GM19438 (cell line): ENCODE measurements at regions not wholly inside any gene's neighbourhood (a gene's known extent, or its start where the extent isn't known, plus 50 kb on each side); places are given as distances from the start of the nearest gene placed in this dataset.
"Not testable (repeated sequence)": the region's sequence is repeated elsewhere in the genome, so short reads cannot be mapped to it uniquely, and the experiment has no call there.

Source experiments
- ATAC-seq: cut with Tn5 transposase; IDR thresholded peaks from one replicate; pipeline ENCODE4 v1.9.1; 2021; ENCODE audit warnings: low read depth; ENCODE audit not compliant: unreplicated experiment

DNA sequence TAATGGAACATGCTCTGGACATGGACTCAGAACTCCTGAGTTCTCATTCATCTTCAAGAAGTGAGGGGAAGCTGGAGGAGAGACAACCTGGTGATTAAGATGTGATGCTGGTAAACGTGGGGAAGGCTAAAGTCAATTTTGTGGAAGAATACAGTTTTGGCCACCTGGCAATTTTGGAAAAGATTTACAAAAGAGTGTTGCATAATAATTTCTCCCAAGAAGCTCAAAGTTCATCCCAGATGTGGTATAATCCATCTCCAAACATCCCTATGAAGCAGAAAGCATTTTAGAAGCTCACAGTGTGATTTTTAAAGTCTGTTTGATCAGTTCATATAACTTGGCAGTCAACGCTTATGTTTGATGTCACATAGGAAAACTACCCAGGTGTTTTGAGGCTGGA is 208.7 kb downstream of the LMX1A start:
- ATAC-seq: no peak

DNA sequence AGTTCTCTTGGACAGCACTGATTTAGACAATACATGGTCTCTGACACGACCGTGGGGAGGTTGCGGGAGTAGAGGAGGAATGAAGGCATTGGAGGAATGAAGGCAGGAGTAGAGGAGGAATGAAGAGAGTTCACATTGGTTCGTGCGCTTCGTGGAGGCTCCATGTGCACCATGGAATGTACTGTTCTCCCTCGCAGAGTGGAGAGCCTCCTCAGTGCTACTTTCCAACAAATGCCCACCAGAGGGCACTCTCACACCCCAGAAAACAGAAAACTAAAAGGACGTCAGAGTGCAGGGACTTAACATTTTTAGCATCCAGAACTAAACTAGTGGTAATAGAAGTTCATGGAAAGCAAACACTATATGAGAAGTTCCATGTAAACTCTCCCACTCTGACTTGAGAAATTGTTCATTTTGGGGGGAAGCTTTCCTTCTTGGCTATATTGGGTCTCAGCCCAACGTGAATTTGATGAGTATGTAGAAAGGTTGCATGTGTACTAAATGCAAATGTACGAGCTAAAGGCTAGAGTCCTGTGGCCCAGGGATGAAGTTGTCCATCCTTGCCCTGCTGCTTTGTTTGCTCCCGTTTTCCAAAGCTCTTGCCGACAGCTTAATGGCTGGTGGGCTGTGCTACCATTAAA is 211.6 kb downstream of the LMX1A start:
- peak; percentile 60 for ATAC-seq

DNA sequence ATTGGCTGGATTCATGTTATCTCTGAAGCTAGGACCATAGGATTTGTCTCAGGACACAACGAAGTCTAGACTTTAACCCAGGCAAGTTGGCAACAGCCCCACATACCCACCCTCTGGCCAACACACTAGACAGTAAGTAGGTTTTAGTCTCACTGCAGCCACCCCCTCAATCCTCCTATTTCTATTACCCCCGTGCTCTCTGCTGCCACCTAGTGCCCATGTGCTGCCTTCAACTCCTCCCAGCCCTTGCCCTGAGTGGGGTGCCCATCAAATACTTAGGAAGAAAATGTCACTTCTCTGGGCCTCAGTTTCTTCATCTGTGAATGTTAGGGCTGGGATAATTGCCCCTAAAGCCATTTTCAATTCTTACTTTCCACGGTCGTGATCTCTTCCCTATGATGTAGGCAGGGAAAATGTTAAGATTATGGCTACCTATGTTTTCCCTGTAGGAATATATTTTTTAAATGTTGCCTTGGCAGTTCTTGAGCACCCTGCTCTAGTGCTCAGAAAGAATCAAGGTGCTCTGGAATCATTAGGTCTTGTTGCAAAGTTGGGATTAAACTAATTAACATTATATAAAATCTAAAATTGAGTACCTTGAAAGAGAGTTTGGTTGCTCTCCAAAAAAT is 213.0 kb downstream of the LMX1A start:
- no peak for ATAC-seq

DNA sequence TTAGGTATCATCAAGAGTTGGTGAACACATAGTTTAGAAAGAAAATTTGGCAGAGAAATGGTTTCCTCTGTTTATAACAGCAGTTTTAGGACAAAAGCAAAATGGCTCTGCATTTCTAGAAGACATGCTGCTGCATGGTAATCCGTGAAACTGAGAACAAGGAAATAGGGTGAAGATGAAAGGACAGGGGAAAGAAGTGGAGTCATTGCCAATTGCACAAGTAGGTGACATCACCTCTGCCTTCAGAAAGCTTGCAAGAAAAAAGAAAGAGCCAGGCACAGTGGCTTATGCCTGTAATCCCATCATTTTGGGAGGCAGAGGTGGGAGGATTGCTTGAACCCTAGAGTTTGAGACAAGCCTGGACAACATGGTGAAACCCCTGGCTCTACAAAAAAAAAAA is 217.6 kb downstream of the LMX1A start:
- no peak for ATAC-seq

DNA sequence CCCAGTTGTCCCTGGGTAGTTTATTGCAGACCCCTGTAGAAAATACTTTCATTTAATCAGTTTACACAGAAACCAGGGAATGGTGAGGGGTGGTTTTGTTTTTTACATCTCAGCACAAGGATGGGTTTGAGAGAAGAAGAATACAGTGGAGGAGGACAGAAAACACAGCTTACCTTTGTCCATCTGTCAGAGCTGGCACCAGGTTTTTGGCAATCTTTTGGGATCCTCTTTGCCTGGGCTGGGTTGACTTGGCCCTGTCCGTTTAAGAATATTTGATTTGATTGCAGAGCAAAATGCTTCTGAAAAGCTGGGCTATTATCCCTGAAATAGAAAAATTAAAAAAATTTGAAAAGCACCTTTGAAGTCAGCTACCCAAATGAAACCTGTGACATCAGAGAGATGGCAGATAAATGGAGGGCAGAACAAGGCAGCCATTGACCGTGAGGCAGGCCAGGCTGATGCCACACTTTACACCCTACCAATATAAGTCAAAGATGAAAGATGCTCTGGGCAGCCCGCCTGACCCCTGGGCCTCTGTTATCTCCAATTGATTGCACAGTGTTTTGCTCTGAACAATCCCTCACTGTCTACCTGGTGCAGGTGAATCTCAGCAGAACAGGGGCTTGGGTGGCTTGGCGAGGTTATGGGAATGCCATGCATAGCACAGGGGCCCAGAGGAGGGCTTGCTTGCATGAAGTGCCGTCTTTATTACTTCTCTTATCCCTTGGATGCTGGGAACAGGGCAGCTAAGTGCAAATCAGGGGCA is 218.8 kb downstream of the LMX1A start:
- ATAC-seq: no peak

DNA sequence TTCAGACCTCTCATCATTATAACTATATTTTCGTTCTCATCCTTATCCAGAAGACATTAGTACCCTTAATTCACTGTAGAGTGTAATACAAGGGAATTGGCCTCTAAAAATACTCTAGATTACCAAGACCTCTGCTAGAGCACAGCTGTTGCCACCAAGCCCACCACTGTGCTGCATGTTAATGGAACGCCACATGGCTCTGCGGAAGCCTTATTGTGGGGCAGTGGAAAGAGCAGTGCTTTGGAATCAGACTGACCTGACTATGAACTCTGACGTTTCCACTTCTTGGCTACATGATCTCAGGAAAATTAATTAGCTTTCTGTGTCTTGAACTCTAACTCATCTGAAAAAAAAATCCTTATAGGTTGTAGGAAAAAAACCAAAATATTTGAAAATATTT is 222.1 kb downstream of the LMX1A start:
- ATAC-seq: no peak

DNA sequence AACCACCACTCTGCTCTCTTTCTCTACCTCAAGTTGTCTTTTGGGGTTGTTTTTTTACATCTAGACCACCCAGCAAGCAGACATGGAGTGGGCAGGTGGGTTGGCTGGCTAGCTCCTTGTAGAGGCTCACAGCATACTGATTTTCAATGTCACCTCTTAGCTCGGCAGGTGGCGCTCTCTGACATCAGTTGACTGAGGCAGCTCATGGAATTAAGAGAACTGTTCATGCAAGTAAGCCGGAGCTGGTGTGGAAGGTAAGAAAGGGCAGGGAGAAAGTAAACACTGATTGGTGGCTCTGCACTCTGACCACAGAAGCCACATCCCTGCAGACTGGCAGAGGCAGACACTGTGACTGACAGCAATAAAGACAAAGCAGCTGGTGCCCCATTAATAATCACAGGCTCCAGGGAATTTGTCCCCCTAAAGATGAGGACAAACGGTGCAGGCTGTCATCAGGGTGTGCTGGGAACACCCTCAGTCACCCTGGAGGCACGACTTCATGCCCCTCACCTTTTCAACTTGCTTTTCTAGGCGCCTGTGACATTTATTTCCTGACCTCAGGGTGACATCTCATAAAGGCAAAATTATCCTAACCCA is 226.8 kb downstream of the LMX1A start:
- ATAC-seq: no peak

DNA sequence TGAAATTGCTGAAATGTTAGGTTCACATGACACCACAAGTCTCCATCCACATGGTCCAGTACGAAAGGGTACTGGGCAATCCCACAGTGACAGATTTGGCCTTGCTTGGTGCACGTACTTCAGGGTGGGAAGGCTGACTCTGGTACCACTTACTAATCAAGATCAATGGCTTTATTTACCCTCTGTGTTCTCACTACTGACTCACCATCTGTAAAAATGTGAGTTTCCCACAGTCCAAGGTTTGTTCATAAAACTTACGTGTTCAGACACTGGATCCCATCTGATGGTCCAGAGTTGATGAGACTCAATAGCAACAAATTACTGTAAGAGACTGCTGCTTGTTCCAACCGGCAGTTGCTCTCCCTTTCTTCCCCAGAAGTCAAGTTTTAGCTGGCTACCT is 231.7 kb downstream of the LMX1A start:
- ATAC-seq: no peak

DNA sequence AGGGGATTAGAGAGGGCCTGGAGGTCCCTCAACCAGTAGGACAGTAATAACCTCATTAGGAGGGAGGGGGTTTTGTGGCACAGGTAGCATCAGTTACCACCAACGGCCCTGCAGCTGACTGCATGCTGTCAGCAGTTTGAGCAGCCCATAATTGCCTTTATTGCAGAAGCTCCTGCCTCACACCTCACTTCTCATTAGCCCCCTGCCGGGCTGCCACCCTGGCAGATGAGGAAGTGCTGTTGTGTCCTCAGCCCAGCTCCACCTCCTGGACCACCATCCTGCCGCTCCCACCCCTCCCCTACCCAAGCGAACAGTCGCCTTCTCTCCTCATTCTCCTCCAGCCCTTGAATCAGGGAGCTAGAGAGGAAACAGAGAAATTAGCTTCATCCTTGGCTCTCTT is 237.4 kb downstream of the LMX1A start:
- no peak for ATAC-seq

DNA sequence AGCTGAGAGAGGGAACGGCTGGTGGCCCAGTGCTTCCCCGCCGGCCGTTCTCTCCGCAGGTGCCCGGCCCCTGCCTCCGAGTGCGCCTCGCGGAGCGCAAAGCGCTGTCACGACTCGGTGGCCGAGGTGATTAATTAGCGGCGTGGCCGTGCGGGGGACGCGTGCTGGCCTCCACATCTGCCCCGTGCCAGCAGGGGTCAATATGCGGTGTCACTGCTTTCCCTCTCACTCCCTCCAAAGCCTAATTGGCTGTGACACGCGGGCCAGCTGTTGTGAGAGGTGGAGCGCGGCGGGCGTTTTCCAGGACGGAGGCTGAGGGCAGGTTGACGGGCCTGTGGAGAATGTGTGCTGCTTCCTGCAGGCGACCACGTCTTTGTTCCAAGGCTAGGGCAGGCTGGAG is 239.0 kb downstream of the LMX1A start:
- ATAC-seq: no peak

DNA sequence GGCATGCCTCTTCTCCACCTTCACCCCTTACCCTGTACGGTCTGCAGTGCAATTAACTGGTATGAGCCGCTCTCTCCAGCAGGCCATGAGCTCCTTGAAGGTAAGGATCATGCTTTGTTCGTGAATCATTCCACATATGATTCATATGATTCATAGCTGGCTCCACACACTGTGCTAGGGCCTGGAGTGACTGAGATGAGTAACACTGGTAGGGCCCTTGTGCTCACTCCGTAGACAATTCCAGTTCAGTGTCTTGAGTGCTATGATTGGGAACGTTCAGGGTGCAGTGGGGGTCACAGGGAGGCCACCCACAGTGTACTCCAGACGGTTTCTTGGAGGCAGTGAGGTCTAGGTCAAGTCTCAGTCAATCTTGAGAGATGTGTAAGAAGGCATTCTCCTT is 239.8 kb downstream of the LMX1A start:
- ATAC-seq: no peak

DNA sequence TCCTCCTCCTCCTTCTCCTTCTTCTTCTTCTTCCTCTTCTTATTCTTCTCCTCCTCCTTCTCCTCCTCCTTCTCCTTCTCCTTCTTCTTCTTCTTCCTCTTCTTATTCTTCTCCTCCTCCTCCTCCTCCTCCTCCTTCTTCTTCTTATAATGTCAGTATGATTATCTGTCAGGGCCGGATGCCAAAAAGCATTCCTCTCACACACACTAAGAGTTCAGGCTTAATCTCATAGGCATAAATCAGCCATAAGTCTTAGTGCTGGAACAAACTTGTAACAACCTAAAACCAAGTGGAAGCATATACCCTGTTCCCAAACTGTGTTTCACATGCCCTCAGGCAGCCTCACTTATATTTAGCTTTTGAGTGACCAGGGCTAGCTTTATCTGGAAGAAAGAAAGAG is 240.3 kb downstream of the LMX1A start:
- ATAC-seq: no peak

DNA sequence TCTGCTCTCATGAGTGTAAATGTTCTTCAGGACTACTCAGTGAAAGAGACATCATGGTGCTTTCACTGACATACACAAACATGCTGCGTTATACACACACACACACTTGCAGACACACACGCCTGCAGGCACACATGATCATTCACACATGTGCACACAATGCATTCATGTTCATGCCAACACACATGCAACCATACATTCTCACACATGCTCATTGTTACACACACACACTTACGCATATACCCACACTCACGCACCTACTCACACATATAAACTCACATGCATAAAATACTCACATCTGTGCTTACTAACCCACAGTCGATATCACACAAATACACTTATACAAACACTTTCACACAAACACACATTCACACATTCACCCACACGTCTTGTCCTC is 241.6 kb downstream of the LMX1A start:
- ATAC-seq: no peak

DNA sequence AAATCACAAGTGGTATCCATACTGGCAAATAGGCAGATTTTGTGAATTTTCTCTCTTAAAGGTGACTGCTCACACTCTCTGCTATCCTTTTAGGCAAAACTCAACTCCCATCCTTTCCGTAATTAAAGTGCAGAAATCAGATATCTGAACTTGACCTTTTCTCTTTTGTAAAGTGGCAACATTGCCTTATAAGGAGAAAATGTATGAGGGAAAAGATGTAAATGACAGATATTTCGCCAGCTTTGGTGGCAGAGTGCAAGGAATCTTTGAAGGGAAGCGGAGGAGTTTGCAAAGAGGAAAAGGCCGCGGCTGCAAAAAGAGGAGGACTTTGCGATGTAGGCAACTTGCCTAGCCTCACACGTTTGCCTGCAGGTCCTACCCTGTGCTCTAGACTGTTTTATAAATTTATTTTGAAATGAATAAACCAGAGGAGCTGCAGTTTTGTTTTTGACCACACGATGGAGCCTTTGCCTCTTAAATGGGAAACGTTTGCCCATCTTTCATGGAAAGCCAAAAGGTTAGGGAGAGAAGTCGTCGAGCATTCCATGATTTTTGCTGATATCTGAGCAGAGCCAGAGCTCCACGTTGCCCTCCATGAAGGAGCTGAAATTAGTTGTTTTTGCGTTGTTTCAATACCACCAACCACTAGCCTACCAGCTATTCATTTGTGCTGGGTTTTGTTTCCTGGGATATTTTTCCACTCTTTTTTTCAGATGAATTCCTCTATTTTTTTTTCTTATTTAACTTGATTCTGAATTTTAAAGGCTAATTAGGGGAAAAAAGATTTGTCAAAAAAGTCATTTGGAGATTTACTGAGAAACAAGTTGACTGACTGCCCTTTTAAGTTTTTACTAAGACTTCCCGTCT is 242.3 kb downstream of the LMX1A start:
- ATAC-seq: no peak

DNA sequence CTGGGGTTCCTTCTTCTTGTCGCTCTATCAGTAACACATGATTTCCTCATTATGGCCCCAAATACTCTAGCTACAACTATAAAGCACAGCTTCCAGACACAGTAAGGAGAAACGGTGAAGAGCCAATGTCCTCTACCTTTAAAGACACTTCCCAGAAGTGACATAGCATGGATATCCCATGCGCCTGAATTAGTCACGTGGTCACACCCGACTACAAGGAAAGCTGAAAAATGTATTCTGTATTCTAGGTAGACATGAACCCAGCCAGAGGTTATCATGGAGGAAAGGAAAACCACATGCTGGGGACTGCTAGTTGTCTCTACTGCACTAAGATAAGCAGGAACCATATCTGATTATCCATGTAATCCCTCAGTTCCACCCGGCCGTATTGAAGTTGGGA is 244.3 kb downstream of the LMX1A start:
- ATAC-seq: no peak

DNA sequence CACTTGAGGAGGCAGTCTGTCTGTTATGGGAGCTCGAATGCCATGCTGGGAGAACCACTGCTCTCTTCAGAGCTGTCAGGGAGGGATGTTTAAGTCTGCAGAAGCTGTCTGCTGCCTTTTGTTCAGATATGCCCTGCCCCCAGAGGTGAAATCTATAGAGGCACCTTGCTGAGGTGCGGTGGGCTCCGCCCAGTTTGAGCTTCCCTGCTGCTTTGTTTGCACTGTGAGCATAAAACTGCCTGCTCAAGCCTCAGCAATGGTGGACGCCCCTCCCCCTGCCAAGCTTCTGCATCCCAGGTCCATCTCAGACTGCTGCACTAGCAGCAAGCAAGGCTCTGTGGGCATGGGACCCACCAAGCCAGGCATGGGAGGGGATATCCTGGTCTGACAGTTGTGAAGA is 247.5 kb downstream of the LMX1A start:
- no peak for ATAC-seq

DNA sequence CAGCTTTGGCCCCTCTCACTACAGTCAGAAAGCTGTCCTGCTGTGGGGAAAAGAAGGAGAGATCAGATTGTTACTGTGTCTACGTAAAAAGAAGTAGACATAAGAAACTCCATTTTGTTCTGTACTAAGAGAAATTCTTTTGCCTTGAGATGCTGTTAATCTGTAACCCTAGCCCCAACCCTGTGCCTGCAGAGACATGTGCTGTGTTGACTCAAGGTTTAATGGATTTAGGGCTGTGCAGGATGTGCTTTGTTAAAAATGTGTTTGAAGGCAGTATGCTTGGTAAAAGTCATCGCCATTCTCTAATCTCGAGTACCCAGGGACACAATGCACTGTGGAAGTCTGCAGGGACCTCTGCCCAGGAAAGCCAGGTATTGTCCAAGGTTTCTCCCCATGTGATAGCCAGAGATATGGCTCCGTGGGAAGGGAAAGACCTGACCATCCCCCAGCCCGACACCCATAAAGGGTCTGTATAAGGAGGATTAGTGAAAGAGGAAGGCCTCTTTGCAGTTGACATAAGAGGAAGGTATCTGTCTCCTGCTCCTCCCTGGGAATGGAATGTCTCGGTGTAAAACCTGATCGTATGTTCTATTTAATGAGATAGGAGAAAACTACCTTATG is 263.9 kb downstream of the LMX1A start:
- ATAC-seq: not testable (repeated sequence)

DNA sequence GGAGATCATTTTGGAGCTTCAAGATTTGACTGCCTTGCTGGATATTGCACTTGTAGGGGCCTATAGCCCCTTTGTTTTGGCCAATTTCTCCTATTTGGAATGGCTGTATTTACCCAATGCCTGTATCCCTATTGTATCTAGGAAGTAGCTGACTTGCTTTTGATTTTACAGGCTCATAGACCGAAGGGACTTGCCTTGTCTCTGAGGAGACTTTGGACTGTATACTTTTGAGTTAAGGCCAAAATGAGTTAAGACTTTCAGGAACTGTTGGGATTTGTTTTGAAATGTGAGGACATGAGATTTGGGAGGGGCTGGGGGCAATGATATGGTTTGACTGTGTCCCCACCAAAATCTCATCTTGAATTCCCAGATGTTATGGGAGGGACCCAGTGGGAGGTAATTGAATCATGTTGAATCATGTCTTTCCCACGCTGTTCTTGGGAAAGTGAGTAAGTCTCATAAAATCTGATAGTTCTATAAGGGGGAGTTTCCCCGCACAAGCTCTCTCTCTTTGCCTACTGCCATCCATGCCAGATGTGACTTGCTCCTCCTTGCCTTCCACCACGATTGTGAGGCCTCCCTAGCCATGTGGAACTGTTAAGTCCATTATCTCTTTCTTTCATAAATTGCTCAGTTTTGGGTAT is 276.1 kb downstream of the LMX1A start:
- ATAC-seq: no peak

DNA sequence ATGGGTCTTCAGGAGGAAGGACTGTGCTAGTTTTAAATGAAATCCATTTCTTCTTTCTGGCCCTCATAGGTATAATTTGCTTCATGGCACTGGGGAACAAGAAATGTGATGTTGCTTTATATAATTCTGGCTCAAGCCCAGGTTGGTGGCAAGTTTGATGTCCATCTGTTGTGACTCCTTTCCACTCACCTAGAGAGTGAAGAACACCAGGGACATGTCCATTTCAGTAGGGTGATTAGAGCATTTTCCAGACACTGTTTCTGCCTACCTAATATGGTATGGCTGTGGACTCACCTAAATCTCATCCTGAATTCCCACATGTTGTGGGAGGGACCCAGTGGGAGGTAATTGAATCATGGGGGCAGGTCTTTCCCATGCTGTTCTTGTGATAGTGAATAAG is 278.1 kb downstream of the LMX1A start:
- ATAC-seq: no peak
